HG03378 (cell line): ENCODE measurements at regions not wholly inside any gene's neighbourhood (a gene's known extent, or its start where the extent isn't known, plus 50 kb on each side); places are given as distances from the start of the nearest gene placed in this dataset.
"Not testable (repeated sequence)": the region's sequence is repeated elsewhere in the genome, so short reads cannot be mapped to it uniquely, and the experiment has no call there.

Experiments
- ATAC-seq: cut with Tn5 transposase; IDR thresholded peaks from one replicate; pipeline ENCODE4 v1.9.1; 2021; ENCODE audit warnings: mild to moderate bottlenecking, moderate library complexity; ENCODE audit not compliant: unreplicated experiment

- no peak for ATAC-seq
Measured at GRCh38 chr10:16231176-16231575, 205.6 kb upstream of the PTER start.

- no peak for ATAC-seq
Measured at GRCh38 chr10:16231734-16232435, 204.9 kb upstream of the PTER start.

- no peak for ATAC-seq
Measured at GRCh38 chr10:16232441-16232840, 204.4 kb upstream of the PTER start.

DNA sequence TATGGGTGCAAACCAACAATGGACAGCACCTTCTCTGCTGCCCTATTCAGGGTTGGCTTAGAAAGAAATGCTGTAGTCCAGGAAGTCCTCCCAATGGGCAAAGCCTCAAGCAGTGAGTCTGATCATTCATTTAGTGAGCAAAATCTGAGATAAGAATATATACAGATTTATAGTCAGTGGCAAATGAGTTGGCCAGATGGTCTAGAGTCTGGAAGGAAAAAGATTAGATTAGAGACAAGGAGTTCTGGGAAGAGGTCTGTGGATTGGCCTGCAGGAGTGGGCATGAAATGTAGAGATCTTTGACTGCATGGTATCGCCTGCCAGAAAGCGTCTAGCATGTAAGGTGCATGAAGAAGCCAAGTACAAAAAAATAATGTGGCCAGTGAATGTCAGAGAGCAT is 201.9 kb upstream of the PTER start:
- ATAC-seq, result no peak

DNA sequence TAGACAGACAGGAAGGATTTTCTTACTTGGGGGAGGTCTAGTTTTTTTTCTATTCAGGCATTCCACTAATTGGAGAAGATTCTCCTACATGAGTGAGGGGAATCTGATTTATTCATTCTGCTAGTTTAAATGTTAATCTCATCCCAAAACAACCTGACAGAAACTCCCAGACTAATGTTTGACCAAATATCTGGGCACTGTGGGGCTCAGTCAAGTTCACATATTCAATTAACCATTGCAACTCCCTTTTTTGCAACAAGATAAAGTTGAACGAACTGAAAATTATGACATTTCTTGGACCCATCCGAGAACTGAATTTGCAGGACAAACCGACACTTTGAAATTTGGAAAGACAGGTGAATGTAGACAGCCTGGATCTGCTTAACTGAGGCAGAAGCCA is 194.4 kb upstream of the PTER start:
- no peak for ATAC-seq

- ATAC-seq, result no peak
Measured at GRCh38 chr10:16242859-16243613, 193.8 kb upstream of the PTER start.

DNA sequence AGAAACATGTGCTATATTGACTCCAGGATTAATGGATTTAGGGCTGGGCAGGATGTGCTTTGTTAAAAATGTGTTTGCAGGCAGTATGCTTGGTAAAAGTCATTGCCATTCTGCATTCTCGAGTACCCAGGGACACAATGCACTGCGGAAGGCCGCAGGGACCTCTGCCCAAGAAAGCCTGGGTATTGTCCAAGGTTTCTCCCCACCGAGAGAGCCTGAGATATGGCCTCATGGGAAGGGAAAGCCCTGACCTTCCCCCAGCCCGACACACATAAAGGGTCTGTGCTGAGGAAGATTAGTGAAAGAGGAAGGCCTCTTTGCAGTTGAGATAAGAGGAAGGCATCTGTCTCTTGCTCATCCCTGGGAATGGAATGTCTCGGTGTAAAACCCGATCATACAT is 186.7 kb upstream of the PTER start:
- not testable (repeated sequence) for ATAC-seq

GRCh38 chr10:16256336-16256735 is 180.5 kb upstream of the PTER start:
- ATAC-seq, result no peak

DNA sequence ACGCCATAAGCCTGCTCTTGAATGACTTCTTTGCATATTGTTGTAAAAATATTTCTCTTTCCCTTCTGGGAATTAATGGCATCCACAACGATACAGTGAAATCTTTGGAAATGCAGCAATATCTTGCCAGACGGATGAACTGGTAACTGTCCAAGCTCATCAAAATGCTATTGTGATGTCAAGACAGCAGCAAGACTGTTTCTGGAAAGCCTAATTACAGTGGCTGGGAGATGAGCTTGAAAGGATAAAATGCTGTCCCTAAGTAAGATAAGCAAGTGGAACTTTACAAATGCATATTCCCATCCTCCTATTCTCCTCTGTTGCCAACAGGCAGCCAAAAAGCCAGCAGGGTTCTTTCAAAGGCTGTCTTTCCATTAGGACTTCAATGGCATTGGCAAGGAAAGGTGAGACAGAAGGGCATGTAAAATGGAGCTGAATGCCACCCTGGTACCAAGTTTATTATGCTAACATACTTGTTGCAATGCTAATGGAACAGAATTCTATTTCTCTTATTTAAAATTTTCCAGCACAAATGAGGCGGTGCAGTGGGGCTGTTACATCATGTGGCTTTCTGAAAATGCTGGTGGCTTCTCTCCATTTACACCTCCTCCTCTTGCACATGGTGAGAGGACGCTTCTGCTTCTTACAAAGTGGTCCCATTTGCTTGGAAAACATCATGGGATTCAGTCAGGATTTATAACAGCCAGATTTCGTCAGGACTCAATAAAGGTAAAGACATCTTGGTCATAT is 178.3 kb upstream of the PTER start:
- ATAC-seq, result no peak

- ATAC-seq, result no peak
Measured at GRCh38 chr10:16259726-16260125, 177.1 kb upstream of the PTER start.

- ATAC-seq, result no peak
Measured at GRCh38 chr10:16260388-16260787, 176.4 kb upstream of the PTER start.

DNA sequence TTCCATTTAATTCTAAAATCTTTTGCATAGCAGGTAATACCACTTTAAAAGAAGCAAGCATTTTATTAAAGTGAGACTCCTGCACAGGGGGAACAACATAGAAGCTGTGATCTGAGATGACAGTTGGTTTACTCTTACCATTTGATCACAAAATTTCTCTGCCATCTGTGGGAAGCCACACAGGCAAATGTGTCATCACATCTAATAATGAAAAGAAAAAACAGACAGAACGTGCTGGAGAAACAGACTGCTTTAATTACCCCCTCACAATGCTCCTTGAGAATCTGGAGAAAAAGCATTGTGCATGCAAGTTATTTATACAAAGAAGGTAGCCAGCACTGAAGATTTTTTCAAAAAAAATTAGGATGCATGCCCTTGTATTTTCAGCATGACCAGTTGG is 165.2 kb upstream of the PTER start:
- no peak for ATAC-seq

DNA sequence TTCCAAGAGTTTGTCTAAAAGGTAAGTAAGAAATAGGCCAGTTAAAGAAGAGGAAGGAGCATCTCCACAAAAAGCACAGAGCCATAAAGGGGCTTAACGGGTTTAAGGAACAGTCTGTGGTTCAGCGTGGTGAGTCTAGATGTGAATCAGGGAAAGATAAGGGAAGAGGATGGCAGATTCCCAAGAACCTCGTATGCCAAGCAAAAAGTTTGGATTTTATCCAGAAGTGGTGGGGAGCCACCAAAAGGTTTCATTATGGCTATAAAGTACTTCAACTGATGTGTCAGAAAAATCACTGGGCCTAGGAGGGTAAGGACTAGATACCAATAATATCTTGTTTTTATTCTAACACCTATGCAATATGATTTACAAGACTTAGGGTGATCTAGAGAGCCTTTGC is 161.9 kb upstream of the PTER start:
- no peak for ATAC-seq

GRCh38 chr10:16280595-16280994 is 156.2 kb upstream of the PTER start:
- no peak for ATAC-seq

- no peak for ATAC-seq
Measured at GRCh38 chr10:16292366-16292765, 144.4 kb upstream of the PTER start.

GRCh38 chr10:16297069-16297468 is 139.7 kb upstream of the PTER start:
- ATAC-seq, result no peak

GRCh38 chr10:16297642-16298041 is 139.2 kb upstream of the PTER start:
- no peak for ATAC-seq

DNA sequence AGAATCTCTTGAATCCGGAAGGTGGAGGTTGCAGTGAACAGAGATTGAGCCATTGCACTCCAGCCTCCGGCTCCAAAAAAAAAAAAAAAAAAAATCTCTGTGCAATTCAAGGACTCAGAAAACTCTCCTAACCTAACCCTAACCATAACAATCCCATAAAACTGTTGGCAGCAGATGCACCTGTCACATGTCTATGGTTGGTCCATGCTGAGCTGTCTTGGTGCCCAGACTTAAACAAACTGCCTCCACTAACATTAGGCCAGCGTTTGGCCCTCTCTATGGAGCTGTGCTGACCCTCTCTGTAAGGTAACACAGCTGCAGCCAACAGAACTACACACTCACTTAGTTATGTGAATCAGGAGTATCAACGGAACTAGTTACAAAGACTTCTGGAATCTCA is 132.5 kb upstream of the PTER start:
- ATAC-seq, result no peak

DNA sequence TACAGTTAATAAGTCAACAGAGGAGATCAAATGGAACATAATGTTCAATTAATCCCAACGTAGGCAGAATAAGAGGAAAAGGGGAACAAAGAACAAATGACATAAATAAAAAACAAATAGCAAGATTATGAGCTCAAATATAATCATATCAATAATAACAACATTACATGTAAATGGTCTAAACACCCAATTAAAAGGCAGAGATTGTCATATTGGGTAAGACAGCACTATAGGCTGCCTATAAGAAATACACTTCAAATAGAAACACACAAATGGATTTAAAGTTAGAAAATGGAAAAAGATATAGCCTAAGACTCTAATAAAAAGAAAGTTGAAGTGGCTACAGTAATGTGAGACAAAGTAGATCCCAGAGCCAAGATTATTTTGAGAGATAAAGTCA is 126.4 kb upstream of the PTER start:
- ATAC-seq, result no peak

DNA sequence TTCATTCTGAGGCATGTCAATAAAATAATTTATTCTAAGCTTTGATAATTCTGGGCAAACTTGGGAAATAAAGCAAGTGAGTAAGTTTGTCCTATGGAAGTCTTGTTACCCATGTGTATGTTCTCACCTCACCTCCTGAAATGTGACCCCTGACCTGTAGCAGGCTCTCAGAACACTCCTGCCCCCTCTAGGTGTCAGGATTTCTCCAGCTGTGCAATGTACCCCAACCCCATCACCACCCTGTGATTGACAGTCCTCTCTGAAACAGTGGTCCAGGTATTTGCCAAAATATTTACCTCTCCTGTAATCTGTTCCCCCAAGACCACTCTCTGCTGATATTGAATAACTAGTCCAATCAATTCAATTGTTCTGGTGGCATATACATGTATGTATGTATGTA is 122.6 kb upstream of the PTER start:
- ATAC-seq, result no peak

DNA sequence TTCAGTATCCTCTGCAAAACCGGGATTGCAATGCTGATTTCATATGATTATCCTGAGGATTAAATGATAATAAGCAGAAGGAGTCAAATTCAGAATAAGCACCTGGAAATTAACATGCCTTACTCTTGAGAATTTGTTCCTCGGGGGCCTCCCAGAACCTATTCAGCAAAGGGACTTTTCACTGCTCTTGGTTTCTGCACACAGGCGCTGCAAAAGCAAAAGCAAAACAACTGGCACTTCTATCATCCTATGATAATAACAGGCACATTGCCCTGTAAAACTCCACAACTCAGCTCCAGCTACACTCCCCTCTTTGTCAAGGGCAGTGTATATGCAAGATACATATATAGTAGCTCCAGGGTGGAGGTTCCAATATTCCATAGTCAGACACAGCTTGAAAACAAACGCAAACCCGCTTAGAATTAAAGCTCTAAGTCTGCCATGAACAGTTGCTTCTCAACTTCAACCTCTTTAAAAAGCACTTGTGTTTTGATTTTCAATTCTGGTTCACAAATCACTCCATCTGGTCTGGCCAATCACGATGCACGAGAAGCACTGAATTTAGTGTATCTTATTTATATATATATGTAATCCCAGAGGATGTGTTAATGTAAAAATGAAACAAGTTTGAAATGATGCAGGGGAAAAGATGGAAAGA is 119.9 kb upstream of the PTER start:
- ATAC-seq, result no peak
